GM23338 (cell line): ENCODE measurements at regions not wholly inside any gene's neighbourhood (a gene's known extent, or its start where the extent isn't known, plus 50 kb on each side); places are given as distances from the start of the nearest gene placed in this dataset.

Experiments
- CREB1 ChIP-seq: fragments of 250-450 bp; sonication (Bioruptor Pico); IDR thresholded peaks from 2 replicates; pipeline ENCODE4 v1.5.0; 2020; ENCODE audit warnings: low read depth, mild to moderate bottlenecking, moderate library complexity
- CTCF ChIP-seq, 2 experiments: fragments of 200-600 bp in 1 of 2; sonication (generic) in 1 of 2; conservative IDR thresholded peaks; 2 replicates each; pipeline versions ENCODE4 v1.5.1 to v1.6.1; 2016 to 2017; ENCODE audit warnings: antibody characterized with exemption in 2 of 2, low read depth in 2 of 2, mild to moderate bottlenecking in 2 of 2, moderate library complexity in 1 of 2
- EZH2 ChIP-seq: fragments of 200-600 bp; sonication (generic); IDR thresholded peaks from one replicate; pipeline ENCODE4 v1.8.0; 2017; ENCODE audit warnings: antibody characterized with exemption, mild to moderate bottlenecking, low read depth; ENCODE audit not compliant: unreplicated experiment
- EZH2phosphoT487 ChIP-seq: fragments of 200-600 bp; sonication (generic); IDR thresholded peaks from one replicate; pipeline ENCODE4 v1.8.1; 2018; ENCODE audit warnings: antibody characterized with exemption; ENCODE audit not compliant: unreplicated experiment
- POLR2AphosphoS5 ChIP-seq: IDR thresholded peaks from 2 replicates; pipeline ENCODE4 v1.6.1; 2016; ENCODE audit warnings: antibody characterized with exemption, low read depth

- no peak for TF ChIP-seq EZH2
- TF ChIP-seq CTCF (conservative IDR thresholded peaks at IDR 0.05; ENCODE audit: low read depth in 2 of 2) = no peak
- no peak for TF ChIP-seq EZH2phosphoT487
- TF ChIP-seq CREB1 (CRISPR knock-in tag) = no peak
- no peak for TF ChIP-seq POLR2AphosphoS5
These were observed 60.1 kb upstream of the SPDEF start for GRCh38 chr6:34616227-34616585.
